MCF 10A (cell line): ENCODE measurements at regions not wholly inside any gene's neighbourhood (a gene's known extent, or its start where the extent isn't known, plus 50 kb on each side); places are given as distances from the start of the nearest gene placed in this dataset.

ENCODE experiments used
- BruUV-seq: library from RNA; stranded (reverse); fragments of 400-500 nt; replicated peaks from 2 replicates; lab custom pipeline; 2021; lab: Mats Ljungman, UMichigan
- CTCF ChIA-PET: fragments of 300-600 bp; sonication (Branson Sonifier 250); formaldehyde crosslinking; extraction: SDS; loops from one replicate; lab custom pipeline; 2021; ENCODE audit warnings: antibody characterized with exemption, inconsistent platforms; lab: Yijun Ruan, JAX
- POLR2A ChIA-PET: fragments of 300-600, 350-650 bp; sonication (Branson Sonifier 250); formaldehyde crosslinking; extraction: SDS; loops from one replicate; lab custom pipeline; 2020; ENCODE audit warnings: antibody characterized with exemption, inconsistent platforms; lab: Yijun Ruan, JAX
- DNase-seq: peaks from one replicate; pipeline ENCODE4 v3.0.0-alpha.2; 2018; ENCODE audit not compliant: unreplicated experiment
- H3K27ac Mint-ChIP-seq: one replicate; pipeline ENCODE4 v1.8.0; 2022; ENCODE audit warnings: mild to moderate bottlenecking, low read depth, mixed read lengths; ENCODE audit not compliant: unreplicated experiment
- H3K27me3 Mint-ChIP-seq: one replicate; pipeline ENCODE4 v1.8.0; 2022; ENCODE audit warnings: mixed read lengths; ENCODE audit not compliant: insufficient read depth, unreplicated experiment
- H3K36me3 Mint-ChIP-seq: one replicate; pipeline ENCODE4 v1.8.0; 2022; ENCODE audit warnings: mild to moderate bottlenecking, moderate library complexity, mixed read lengths; ENCODE audit not compliant: insufficient read depth, unreplicated experiment
- H3K4me1 Mint-ChIP-seq: one replicate; pipeline ENCODE4 v1.8.0; 2022; ENCODE audit warnings: mixed read lengths; ENCODE audit not compliant: insufficient read depth, unreplicated experiment
- H3K4me3 Mint-ChIP-seq: one replicate; pipeline ENCODE4 v1.8.0; 2022; ENCODE audit warnings: mild to moderate bottlenecking, moderate library complexity, mixed read lengths; ENCODE audit not compliant: unreplicated experiment
- H3K9me3 Mint-ChIP-seq: one replicate; pipeline ENCODE4 v1.8.0; 2022; ENCODE audit warnings: mixed read lengths; ENCODE audit not compliant: unreplicated experiment
- intact Hi-C: fragments of 100-400 bp; cut with micrococcal nuclease; formaldehyde crosslinking; loops from 2 replicates; pipeline ENCODE4 v1.14.1; 2022
- TF ChIP-seq, protein P1 (sequence below): fragments of 200-600 bp; IDR thresholded peaks from one replicate; pipeline ENCODE4 v1.8.0; 2022; ENCODE audit warnings: antibody characterized with exemption, mild to moderate bottlenecking; ENCODE audit not compliant: unreplicated experiment

DNA sequence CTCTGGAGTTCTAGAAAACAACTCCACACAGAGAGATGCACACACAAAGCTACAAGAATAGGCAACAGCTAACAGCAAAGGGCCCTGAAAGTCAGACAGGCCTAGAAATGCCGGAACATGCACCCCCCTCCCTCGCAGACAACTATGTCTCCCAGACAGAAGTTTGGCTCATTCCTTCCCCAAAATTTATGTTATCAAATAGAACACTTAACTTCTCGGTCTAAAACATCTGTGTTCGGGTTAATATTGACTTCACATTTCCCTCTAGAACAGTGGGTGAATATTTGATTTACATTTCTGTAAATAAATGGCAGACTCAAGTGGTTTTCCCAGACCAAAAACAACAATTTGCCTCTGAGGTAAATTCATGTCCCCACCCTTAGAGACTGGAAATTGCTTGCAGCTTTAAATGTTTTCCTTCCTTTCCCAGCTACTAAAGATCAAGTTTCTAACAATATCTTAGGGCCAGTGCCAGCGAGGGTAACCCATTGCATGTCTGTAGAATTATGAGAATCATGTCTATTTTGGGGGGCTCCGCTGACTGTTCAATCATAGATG is 92.5 kb upstream of the INHBA start:
- Mint-ChIP-seq H3K9me3 (no peaks in the 10 kb centered on the region), H3K27me3 (no peaks in the 10 kb centered on the region), H3K27ac (no peak overlapping the region), H3K4me1 (no peaks in the 10 kb centered on the region), H3K4me3 (no peak overlapping the region), H3K36me3 (no peaks in the 10 kb centered on the region)
- DNase-seq: no peak
- no TSS peak for BruUV-seq
- POLR2A ChIA-PET: interaction anchor here (0.7 kb wide), 1 partner anchor 126 kb away, joined by 4 read pairs; no protein-coding TSS in a partner anchor
- TF ChIP-seq, protein P1, sequence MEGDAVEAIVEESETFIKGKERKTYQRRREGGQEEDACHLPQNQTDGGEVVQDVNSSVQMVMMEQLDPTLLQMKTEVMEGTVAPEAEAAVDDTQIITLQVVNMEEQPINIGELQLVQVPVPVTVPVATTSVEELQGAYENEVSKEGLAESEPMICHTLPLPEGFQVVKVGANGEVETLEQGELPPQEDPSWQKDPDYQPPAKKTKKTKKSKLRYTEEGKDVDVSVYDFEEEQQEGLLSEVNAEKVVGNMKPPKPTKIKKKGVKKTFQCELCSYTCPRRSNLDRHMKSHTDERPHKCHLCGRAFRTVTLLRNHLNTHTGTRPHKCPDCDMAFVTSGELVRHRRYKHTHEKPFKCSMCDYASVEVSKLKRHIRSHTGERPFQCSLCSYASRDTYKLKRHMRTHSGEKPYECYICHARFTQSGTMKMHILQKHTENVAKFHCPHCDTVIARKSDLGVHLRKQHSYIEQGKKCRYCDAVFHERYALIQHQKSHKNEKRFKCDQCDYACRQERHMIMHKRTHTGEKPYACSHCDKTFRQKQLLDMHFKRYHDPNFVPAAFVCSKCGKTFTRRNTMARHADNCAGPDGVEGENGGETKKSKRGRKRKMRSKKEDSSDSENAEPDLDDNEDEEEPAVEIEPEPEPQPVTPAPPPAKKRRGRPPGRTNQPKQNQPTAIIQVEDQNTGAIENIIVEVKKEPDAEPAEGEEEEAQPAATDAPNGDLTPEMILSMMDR: no peak
- CTCF ChIA-PET: interaction anchor here (0.8 kb wide), 1 partner anchor 1603 kb away, joined by 4 read pairs; no protein-coding TSS in a partner anchor
- intact Hi-C loops: no loop called here

- no peak for DNase-seq
- no peaks in the 10 kb centered on the region for H3K27me3 Mint-ChIP-seq
- H3K9me3 Mint-ChIP-seq: no peaks in the 10 kb centered on the region
- H3K27ac Mint-ChIP-seq: no peak overlapping the region
- intact Hi-C loops: no loop called here
- BruUV-seq: no TSS peak
- H3K4me3 Mint-ChIP-seq: no peak overlapping the region
- H3K36me3 Mint-ChIP-seq: no peaks in the 10 kb centered on the region
- TF ChIP-seq, protein P1: no peak
- POLR2A ChIA-PET: no interaction called here
- H3K4me1 Mint-ChIP-seq: no peaks in the 10 kb centered on the region
- CTCF ChIA-PET: no interaction called here
Observed at GRCh38 chr7:41793556-41793955, 90.7 kb upstream of the INHBA start.

GRCh38 chr7:41792120-41792519 is 89.2 kb upstream of the INHBA start:
- no peaks in the 10 kb centered on the region for H3K36me3 Mint-ChIP-seq
- no peak overlapping the region for H3K27ac Mint-ChIP-seq
- TF ChIP-seq, protein P1: no peak
- intact Hi-C loops: no loop called here
- H3K9me3 Mint-ChIP-seq: no peaks in the 10 kb centered on the region
- no peaks in the 10 kb centered on the region for H3K4me1 Mint-ChIP-seq
- POLR2A ChIA-PET: no interaction called here
- H3K4me3 Mint-ChIP-seq: no peak overlapping the region
- CTCF ChIA-PET: no interaction called here
- no peaks in the 10 kb centered on the region for H3K27me3 Mint-ChIP-seq
- peak; percentile 30 for DNase-seq
- no TSS peak for BruUV-seq

DNA sequence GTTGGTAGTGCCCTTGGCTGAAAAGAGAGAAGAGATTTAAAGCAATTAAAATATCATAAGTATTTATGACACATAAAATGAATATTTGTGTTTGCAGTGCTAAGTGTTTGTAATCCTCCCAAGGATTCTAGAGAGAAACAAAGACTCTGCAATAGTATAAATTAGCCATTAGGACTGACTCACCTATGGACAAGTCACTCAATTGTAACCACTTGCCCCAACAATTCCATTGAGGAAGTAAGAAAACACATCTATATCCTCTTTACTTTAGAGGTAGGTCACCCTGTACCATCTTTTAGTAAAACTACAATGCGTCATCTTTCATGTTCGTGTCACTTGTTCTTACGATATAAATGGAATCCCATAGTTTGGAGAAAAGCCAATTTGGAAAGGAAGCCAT is 85.7 kb upstream of the INHBA start:
- DNase-seq: no peak
- no peaks in the 10 kb centered on the region for H3K9me3 Mint-ChIP-seq

More for the DNA sequence above, 85.7 kb upstream of the INHBA start:
- Mint-ChIP-seq H3K27me3 (no peaks in the 10 kb centered on the region), H3K27ac (no peak overlapping the region), H3K4me3 (no peak overlapping the region), H3K36me3 (no peaks in the 10 kb centered on the region), H3K4me1 (no peaks in the 10 kb centered on the region)
- BruUV-seq: no TSS peak
- TF ChIP-seq, protein P1: no peak
- POLR2A ChIA-PET: interaction anchor here (0.7 kb wide), 1 partner anchor 15 kb away, joined by 3 read pairs; no protein-coding TSS in a partner anchor
- CTCF ChIA-PET: no interaction called here
- intact Hi-C loops: no loop called here
